Calu3 (cell line): ENCODE measurements at regions not wholly inside any gene's neighbourhood (a gene's known extent, or its start where the extent isn't known, plus 50 kb on each side); places are given as distances from the start of the nearest gene placed in this dataset.

Experiments used
- BruUV-seq: library from RNA; stranded (reverse); fragments of 400-500 nt; replicated peaks from 2 replicates; lab custom pipeline; 2021; lab: Mats Ljungman, UMichigan
- CTCF ChIA-PET: fragments of 300-600 bp; sonication (Branson Sonifier 250); formaldehyde crosslinking; loops from one replicate; lab custom pipeline; 2022; ENCODE audit warnings: antibody characterized with exemption; lab: Charles Lee
- DNase-seq: peaks from one replicate; pipeline ENCODE4 v3.0.0; 2022
- H3K27ac Mint-ChIP-seq: one replicate; pipeline ENCODE4 v1.8.0; 2022; ENCODE audit warnings: mixed read lengths; ENCODE audit not compliant: unreplicated experiment
- H3K27me3 Mint-ChIP-seq: one replicate; pipeline ENCODE4 v1.8.0; 2022; ENCODE audit warnings: mixed read lengths; ENCODE audit not compliant: unreplicated experiment
- H3K36me3 Mint-ChIP-seq: one replicate; pipeline ENCODE4 v1.8.0; 2022; ENCODE audit warnings: mild to moderate bottlenecking, moderate library complexity, mixed read lengths; ENCODE audit not compliant: insufficient read depth, unreplicated experiment
- H3K4me1 Mint-ChIP-seq: one replicate; pipeline ENCODE4 v1.8.0; 2022; ENCODE audit warnings: mild to moderate bottlenecking, low read depth, mixed read lengths; ENCODE audit not compliant: unreplicated experiment
- H3K4me3 Mint-ChIP-seq: one replicate; pipeline ENCODE4 v1.8.0; 2022; ENCODE audit warnings: mild to moderate bottlenecking, low read depth, moderate library complexity, mixed read lengths; ENCODE audit not compliant: unreplicated experiment
- H3K9me3 Mint-ChIP-seq: one replicate; pipeline ENCODE4 v1.8.0; 2022; ENCODE audit warnings: low read depth, mixed read lengths; ENCODE audit not compliant: unreplicated experiment
- intact Hi-C: fragments of 100-400 bp; cut with micrococcal nuclease; formaldehyde crosslinking; loops from one replicate; pipeline ENCODE4 v1.10.0; 2022; ENCODE audit not compliant: unreplicated experiment
- TF ChIP-seq, protein P1 (sequence below): fragments of 200-600 bp; IDR thresholded peaks from one replicate; pipeline ENCODE4 v1.8.0; 2022; ENCODE audit warnings: antibody characterized with exemption; ENCODE audit not compliant: unreplicated experiment

- BruUV-seq, result no TSS peak
- Mint-ChIP-seq H3K27me3 (no peaks in the 10 kb centered on the region), H3K4me1 (no peaks in the 10 kb centered on the region), H3K9me3 (peaks cover 20% of the 10 kb centered on the region), H3K27ac (no peak overlapping the region), H3K36me3 (no peaks in the 10 kb centered on the region), H3K4me3 (no peak overlapping the region)
- intact Hi-C loops, result no loop called here
- TF ChIP-seq, protein P1, sequence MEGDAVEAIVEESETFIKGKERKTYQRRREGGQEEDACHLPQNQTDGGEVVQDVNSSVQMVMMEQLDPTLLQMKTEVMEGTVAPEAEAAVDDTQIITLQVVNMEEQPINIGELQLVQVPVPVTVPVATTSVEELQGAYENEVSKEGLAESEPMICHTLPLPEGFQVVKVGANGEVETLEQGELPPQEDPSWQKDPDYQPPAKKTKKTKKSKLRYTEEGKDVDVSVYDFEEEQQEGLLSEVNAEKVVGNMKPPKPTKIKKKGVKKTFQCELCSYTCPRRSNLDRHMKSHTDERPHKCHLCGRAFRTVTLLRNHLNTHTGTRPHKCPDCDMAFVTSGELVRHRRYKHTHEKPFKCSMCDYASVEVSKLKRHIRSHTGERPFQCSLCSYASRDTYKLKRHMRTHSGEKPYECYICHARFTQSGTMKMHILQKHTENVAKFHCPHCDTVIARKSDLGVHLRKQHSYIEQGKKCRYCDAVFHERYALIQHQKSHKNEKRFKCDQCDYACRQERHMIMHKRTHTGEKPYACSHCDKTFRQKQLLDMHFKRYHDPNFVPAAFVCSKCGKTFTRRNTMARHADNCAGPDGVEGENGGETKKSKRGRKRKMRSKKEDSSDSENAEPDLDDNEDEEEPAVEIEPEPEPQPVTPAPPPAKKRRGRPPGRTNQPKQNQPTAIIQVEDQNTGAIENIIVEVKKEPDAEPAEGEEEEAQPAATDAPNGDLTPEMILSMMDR, result no peak
- no peak for DNase-seq
- CTCF ChIA-PET, result no interaction called here
These were observed 213.4 kb downstream of the TSHZ3 start for GRCh38 chr19:31135841-31136240.

DNA sequence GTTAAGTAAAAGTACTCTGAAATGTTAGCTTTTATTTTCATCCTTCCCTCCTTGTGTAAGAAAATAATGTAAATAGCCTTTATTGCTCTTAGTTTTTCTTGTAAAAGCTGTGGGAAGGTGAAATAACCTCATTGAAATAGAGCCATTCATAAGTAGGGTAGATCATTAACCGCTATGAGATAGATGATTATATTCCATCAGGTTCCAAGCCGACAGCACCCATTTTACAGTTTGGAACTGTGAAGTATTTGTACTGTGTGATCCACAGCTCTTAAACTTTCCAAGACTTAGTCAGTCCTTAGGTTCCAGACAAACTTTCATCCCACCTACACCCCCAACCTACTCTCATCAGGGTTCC is 216.5 kb downstream of the TSHZ3 start:
- no peak for DNase-seq
- H3K9me3 Mint-ChIP-seq, result peaks cover 17% of the 10 kb centered on the region
- no peaks in the 10 kb centered on the region for H3K36me3 Mint-ChIP-seq
- intact Hi-C loops, result no loop called here
- H3K4me3 Mint-ChIP-seq, result no peak overlapping the region
- H3K4me1 Mint-ChIP-seq, result no peaks in the 10 kb centered on the region
- CTCF ChIA-PET, result no interaction called here
- no peak overlapping the region for H3K27ac Mint-ChIP-seq
- no TSS peak for BruUV-seq
- no peaks in the 10 kb centered on the region for H3K27me3 Mint-ChIP-seq
- TF ChIP-seq, protein P1, result no peak

- H3K4me1 Mint-ChIP-seq, result no peaks in the 10 kb centered on the region
- CTCF ChIA-PET, result no interaction called here
- TF ChIP-seq, protein P1, result no peak
- no peak overlapping the region for H3K27ac Mint-ChIP-seq
- H3K36me3 Mint-ChIP-seq, result no peaks in the 10 kb centered on the region
- no peak overlapping the region for H3K4me3 Mint-ChIP-seq
- no peak for DNase-seq
- BruUV-seq, result no TSS peak
- H3K9me3 Mint-ChIP-seq, result peaks cover 13% of the 10 kb centered on the region
- no peaks in the 10 kb centered on the region for H3K27me3 Mint-ChIP-seq
- intact Hi-C loops, result no loop called here
These were observed 220.9 kb downstream of the TSHZ3 start for GRCh38 chr19:31128291-31128690.

- no peaks in the 10 kb centered on the region for H3K27me3 Mint-ChIP-seq
- no peak overlapping the region for H3K4me3 Mint-ChIP-seq
- TF ChIP-seq, protein P1, result no peak
- intact Hi-C loops, result no loop called here
- H3K9me3 Mint-ChIP-seq, result peaks cover 15% of the 10 kb centered on the region
- H3K4me1 Mint-ChIP-seq, result no peaks in the 10 kb centered on the region
- no peaks in the 10 kb centered on the region for H3K36me3 Mint-ChIP-seq
- H3K27ac Mint-ChIP-seq, result no peak overlapping the region
- no peak for DNase-seq
- CTCF ChIA-PET, result no interaction called here
- BruUV-seq, result no TSS peak
These were observed 221.9 kb downstream of the TSHZ3 start for GRCh38 chr19:31127134-31127967.
